GM23338 (cell line): ENCODE measurements at regions not wholly inside any gene's neighbourhood (a gene's known extent, or its start where the extent isn't known, plus 50 kb on each side); places are given as distances from the start of the nearest gene placed in this dataset.

Experiments
- ATAC-seq: fragments of 200-7000 bp; cut with Tn5 transposase; 3 replicates; pipeline ENCODE4 v1.9.1; 2020
- DNase-seq: peaks from one replicate; pipeline ENCODE4 v3.0.0-alpha.2; 2015; ENCODE audit warnings: low spot score
- H2AFZ ChIP-seq: fragments of 200-600 bp; sonication (generic); 2 replicates; pipeline ENCODE4 v1.8.0; 2016; ENCODE audit warnings: antibody characterized with exemption, mild to moderate bottlenecking, moderate library complexity
- H3F3A ChIP-seq: fragments of 200-600 bp; sonication (generic); replicated peaks from 2 replicates; pipeline ENCODE4 v1.8.0; 2017; ENCODE audit warnings: antibody characterized with exemption, mixed run types, low read depth
- H3K27ac ChIP-seq: fragments of 200-600 bp; sonication (generic); 2 replicates; pipeline ENCODE4 v1.6.1; 2016; ENCODE audit warnings: low read depth
- H3K27me3 ChIP-seq: fragments of 200-600 bp; sonication (generic); 2 replicates; pipeline ENCODE4 v1.8.0; 2016; ENCODE audit warnings: mild to moderate bottlenecking, mixed run types, moderate library complexity; ENCODE audit not compliant: insufficient read depth
- H3K36me3 ChIP-seq: fragments of 200-600 bp; sonication (generic); 2 replicates; pipeline ENCODE4 v1.8.0; 2016; ENCODE audit warnings: mild to moderate bottlenecking; ENCODE audit not compliant: insufficient read depth
- H3K4me1 ChIP-seq: fragments of 200-600 bp; sonication (generic); 2 replicates; pipeline ENCODE4 v1.8.0; 2016; ENCODE audit warnings: mild to moderate bottlenecking, moderate library complexity; ENCODE audit not compliant: insufficient read depth
- H3K4me2 ChIP-seq: fragments of 200-600 bp; sonication (generic); 2 replicates; pipeline ENCODE4 v1.7.1; 2017; ENCODE audit warnings: mixed run types
- H3K4me3 ChIP-seq: fragments of 200-600 bp; sonication (generic); 2 replicates; pipeline ENCODE4 v1.6.1; 2016; ENCODE audit warnings: mixed run types
- H3K79me2 ChIP-seq: fragments of 200-600 bp; sonication (generic); replicated peaks from 2 replicates; pipeline ENCODE4 v1.8.0; 2017; ENCODE audit warnings: mild to moderate bottlenecking; ENCODE audit not compliant: insufficient read depth
- H3K9me2 ChIP-seq: fragments of 200-600 bp; sonication (generic); 2 replicates; pipeline ENCODE4 v1.8.0; 2017; ENCODE audit not compliant: insufficient read depth
- H4K20me1 ChIP-seq: fragments of 200-600 bp; sonication (generic); replicated peaks from 2 replicates; pipeline ENCODE4 v1.8.0; 2017; ENCODE audit warnings: mild to moderate bottlenecking; ENCODE audit not compliant: insufficient read depth
- H3K27ac Mint-ChIP-seq: 2 replicates; pipeline ENCODE4 v1.8.0; 2020; ENCODE audit warnings: inconsistent platforms, mild to moderate bottlenecking, moderate library complexity, mixed read lengths
- H3K27me3 Mint-ChIP-seq: 3 replicates; pipeline ENCODE4 v1.8.0; 2022; ENCODE audit warnings: low read depth, mild to moderate bottlenecking, moderate library complexity, mixed read lengths, inconsistent platforms; ENCODE audit not compliant: insufficient read depth, poor library complexity
- H3K36me3 Mint-ChIP-seq: 3 replicates; pipeline ENCODE4 v1.8.0; 2021; ENCODE audit warnings: low read depth, mild to moderate bottlenecking, inconsistent platforms, moderate library complexity, mixed read lengths
- H3K4me1 Mint-ChIP-seq: 3 replicates; pipeline ENCODE4 v1.8.0; 2020; ENCODE audit warnings: mild to moderate bottlenecking, inconsistent platforms, mixed read lengths
- H3K4me3 Mint-ChIP-seq: 3 replicates; pipeline ENCODE4 v1.8.0; 2021; ENCODE audit warnings: moderate library complexity, mild to moderate bottlenecking, inconsistent platforms, mixed read lengths
- H3K9me3 Mint-ChIP-seq: 3 replicates; pipeline ENCODE4 v1.8.0; 2020; ENCODE audit warnings: moderate library complexity, mild to moderate bottlenecking, inconsistent platforms, mixed read lengths
- CREB1 ChIP-seq: fragments of 250-450 bp; sonication (Bioruptor Pico); IDR thresholded peaks from 2 replicates; pipeline ENCODE4 v1.5.0; 2020; ENCODE audit warnings: low read depth, mild to moderate bottlenecking, moderate library complexity
- CTCF ChIP-seq, 2 experiments: fragments of 200-600 bp in 1 of 2; sonication (generic) in 1 of 2; conservative IDR thresholded peaks; 2 replicates each; pipeline versions ENCODE4 v1.5.1 to v1.6.1; 2016 to 2017; ENCODE audit warnings: antibody characterized with exemption in 2 of 2, low read depth in 2 of 2, mild to moderate bottlenecking in 2 of 2, moderate library complexity in 1 of 2
- ETS1 ChIP-seq: IDR thresholded peaks from 2 replicates; pipeline ENCODE4 v1.6.1; 2016; ENCODE audit warnings: antibody characterized with exemption
- EZH2 ChIP-seq: fragments of 200-600 bp; sonication (generic); IDR thresholded peaks from one replicate; pipeline ENCODE4 v1.8.0; 2017; ENCODE audit warnings: antibody characterized with exemption, mild to moderate bottlenecking, low read depth; ENCODE audit not compliant: unreplicated experiment
- EZH2phosphoT487 ChIP-seq: fragments of 200-600 bp; sonication (generic); IDR thresholded peaks from one replicate; pipeline ENCODE4 v1.8.1; 2018; ENCODE audit warnings: antibody characterized with exemption; ENCODE audit not compliant: unreplicated experiment
- JUNB ChIP-seq: IDR thresholded peaks from one replicate; pipeline ENCODE4 v1.6.1; 2016; ENCODE audit warnings: antibody characterized with exemption; ENCODE audit not compliant: unreplicated experiment
- NANOG ChIP-seq: IDR thresholded peaks from 2 replicates; pipeline ENCODE4 v1.6.1; 2016; ENCODE audit warnings: antibody characterized with exemption, borderline replicate concordance
- POLR2AphosphoS5 ChIP-seq: IDR thresholded peaks from 2 replicates; pipeline ENCODE4 v1.6.1; 2016; ENCODE audit warnings: antibody characterized with exemption, low read depth
- REST ChIP-seq: IDR thresholded peaks from one replicate; pipeline ENCODE4 v1.6.1; 2018; ENCODE audit warnings: antibody characterized with exemption; ENCODE audit not compliant: unreplicated experiment
- STAT1 ChIP-seq: IDR thresholded peaks from one replicate; pipeline ENCODE4 v1.6.1; 2016; ENCODE audit warnings: antibody characterized with exemption; ENCODE audit not compliant: unreplicated experiment
- ZNF114 ChIP-seq: fragments of 250-450 bp; sonication (Bioruptor Pico); IDR thresholded peaks from 2 replicates; pipeline ENCODE4 v1.5.0; 2020; ENCODE audit warnings: mild to moderate bottlenecking, moderate library complexity
- ZNF331 ChIP-seq: fragments of 250-450 bp; sonication (Bioruptor Pico); IDR thresholded peaks from 2 replicates; pipeline ENCODE4 v1.5.0; 2020; ENCODE audit warnings: low read depth, mild to moderate bottlenecking, moderate library complexity
- ZNF462 ChIP-seq: fragments of 250-450 bp; sonication (Bioruptor Pico); IDR thresholded peaks from 2 replicates; pipeline ENCODE4 v1.5.0; 2020; ENCODE audit warnings: mild to moderate bottlenecking, moderate library complexity

GRCh38 chr1:14438127-14438769 is 160.2 kb upstream of the KAZN start:
- Histone ChIP-seq H2AFZ (no peak overlapping the region), H3K9me2 (peaks cover 10% of the 10 kb centered on the region), H3K36me3 (no peaks in the 10 kb centered on the region), H3K4me3 (no peak overlapping the region), H3F3A (no peaks in the 10 kb centered on the region), H4K20me1 (no peaks in the 10 kb centered on the region), H3K4me2 (no peak overlapping the region), H3K4me1 (no peaks in the 10 kb centered on the region), H3K27ac (no peak overlapping the region), H3K79me2 (no peaks in the 10 kb centered on the region), H3K27me3 (no peaks in the 10 kb centered on the region)
- Mint-ChIP-seq H3K27ac (no peak overlapping the region), H3K36me3 (no peaks in the 10 kb centered on the region), H3K4me1 (peaks cover under 1% of the 10 kb centered on the region; the same call in 1 of the 3 replicates), H3K27me3 (peaks cover 2% of the 10 kb centered on the region), H3K4me3 (no peak overlapping the region), H3K9me3 (no peaks in the 10 kb centered on the region)
- no peak for TF ChIP-seq STAT1
- TF ChIP-seq NANOG, result no peak
- no peak for TF ChIP-seq ZNF114 (CRISPR knock-in tag)
- no peak for TF ChIP-seq CREB1 (CRISPR knock-in tag)
- no peak for TF ChIP-seq JUNB
- no peak for TF ChIP-seq ZNF462
- no peak for TF ChIP-seq ZNF331
- no peak for TF ChIP-seq POLR2AphosphoS5
- no peak for TF ChIP-seq EZH2
- no peak for TF ChIP-seq EZH2phosphoT487
- TF ChIP-seq ETS1, result no peak
- no peak for TF ChIP-seq CTCF (conservative IDR thresholded peaks at IDR 0.05; ENCODE audit: low read depth in 2 of 2)
- no peak for TF ChIP-seq REST
- ATAC-seq (no peak), DNase-seq (no peak)
